Uterus (tissue), 3 donors: ENCODE measurements at regions not wholly inside any gene's neighbourhood (a gene's known extent, or its start where the extent isn't known, plus 50 kb on each side); places are given as distances from the start of the nearest gene placed in this dataset.

Source experiments
- DNase-seq, 2 donors: peaks; one replicate each; pipeline ENCODE4 v3.0.0-alpha.2; 2019 to 2020
- H3K27ac ChIP-seq, 2 donors: fragments of 200-600 bp; sonication (generic); 1 replicate in 1 of 2; 2 replicates in 1 of 2; pipeline ENCODE4 v1.5.1; 2016 to 2018
- H3K27me3 ChIP-seq, 2 donors: fragments of 200-600 bp; sonication (generic); one replicate each; pipeline ENCODE4 v1.5.1; 2018 to 2019; ENCODE audit warnings: control low read depth in 1 of 2
- H3K36me3 ChIP-seq, 2 donors: fragments of 200-600 bp; sonication (generic); one replicate each; pipeline ENCODE4 v1.5.1; 2019; ENCODE audit warnings: control low read depth in 1 of 2
- H3K4me1 ChIP-seq, 2 donors: fragments of 200-600 bp; sonication (generic); one replicate each; pipeline ENCODE4 v1.5.1; 2018 to 2019; ENCODE audit warnings: control low read depth in 1 of 2
- H3K4me3 ChIP-seq, 2 donors: fragments of 200-600 bp; sonication (generic); 1 replicate in 1 of 2; 2 replicates in 1 of 2; pipeline ENCODE4 v1.5.1; 2018 to 2019; ENCODE audit warnings: mild to moderate bottlenecking in 1 of 2
- H3K9me3 ChIP-seq, 2 donors: fragments of 200-600 bp; sonication (generic); one replicate each; pipeline ENCODE4 v1.5.1; 2019; ENCODE audit warnings: control low read depth in 1 of 2
- CTCF ChIP-seq, 4 experiments: fragments of 200-600 bp in 2 of 4; fragments of 450-650 bp in 2 of 4; sonication (generic) in 2 of 4; IDR thresholded peaks; one replicate each; pipeline ENCODE4 v1.5.1; 2016 to 2019; ENCODE audit warnings: antibody characterized with exemption in 4 of 4, mild to moderate bottlenecking in 2 of 4, moderate library complexity in 1 of 4
- POLR2A ChIP-seq, 2 donors: fragments of 450-650 bp; IDR thresholded peaks; one replicate each; pipeline ENCODE4 v1.6.1; 2016; ENCODE audit warnings: antibody characterized with exemption in 2 of 2, mild to moderate bottlenecking in 1 of 2, moderate library complexity in 1 of 2
- intact Hi-C: fragments of 100-400 bp; cut with DNase I; formaldehyde crosslinking; loops from one replicate; pipeline ENCODE4 v1.15.1; 2023; ENCODE audit warnings: low total_unique reads
- donor health status: DM: yes; HTN: yes; CAD: no.

GRCh38 chr13:99446242-99446641, 55.0 kb upstream of the TM9SF2 start:
- Histone ChIP-seq H3K27ac (no peak overlapping the region), H3K4me1 (no peaks in the 10 kb centered on the region), H3K27me3 (no peaks in the 10 kb centered on the region), H3K9me3 (no peaks in the 10 kb centered on the region), H3K36me3 (no peaks in the 10 kb centered on the region), H3K4me3 (no peak overlapping the region)
- no peak for DNase-seq
- TF ChIP-seq CTCF (IDR thresholded peaks at IDR 0.05) (no peak), POLR2A (IDR thresholded peaks at IDR 0.05) (no peak)
- intact Hi-C loops = no loop called here

- TF ChIP-seq POLR2A (IDR thresholded peaks at IDR 0.05) = no peak
- no peak for TF ChIP-seq CTCF (IDR thresholded peaks at IDR 0.05)
- H3K9me3 ChIP-seq = no peaks in the 10 kb centered on the region
- H3K36me3 ChIP-seq = no peaks in the 10 kb centered on the region
- intact Hi-C loops = no loop called here
- H3K4me3 ChIP-seq = no peak overlapping the region
- no peaks in the 10 kb centered on the region for H3K4me1 ChIP-seq
- no peak for DNase-seq
- no peak overlapping the region for H3K27ac ChIP-seq
- no peaks in the 10 kb centered on the region for H3K27me3 ChIP-seq
These were observed 52.7 kb upstream of the TM9SF2 start for GRCh38 chr13:99448546-99448945.

GRCh38 chr13:99450416-99450815, 50.9 kb upstream of the TM9SF2 start:
- Histone ChIP-seq H3K36me3 (no peaks in the 10 kb centered on the region), H3K4me3 (no peak overlapping the region), H3K9me3 (no peaks in the 10 kb centered on the region), H3K27me3 (no peaks in the 10 kb centered on the region), H3K27ac (no peak overlapping the region), H3K4me1 (no peaks in the 10 kb centered on the region)
- intact Hi-C loops = no loop called here
- TF ChIP-seq POLR2A (IDR thresholded peaks at IDR 0.05) (no peak), CTCF (IDR thresholded peaks at IDR 0.05) (no peak)
- DNase-seq = no peak
